HUDEP-2 (cell line): ENCODE measurements at regions not wholly inside any gene's neighbourhood (a gene's known extent, or its start where the extent isn't known, plus 50 kb on each side); places are given as distances from the start of the nearest gene placed in this dataset.

Experiments used
- DNase-seq, 76 experiments: peaks; one replicate each; lab custom pipeline; 2025; ENCODE audit not compliant: unreplicated experiment in 76 of 76; lab: John Stamatoyannopoulos, UW

- peak in 17 of 76 experiments; percentile 0 to 22 (median 5) for DNase-seq
Measured at GRCh38 chr3:109532257-109533216, 195.2 kb upstream of the DPPA4 start.

GRCh38 chr3:109545746-109546145 is 208.4 kb upstream of the DPPA4 start:
- no peak for DNase-seq

- no peak for DNase-seq
Measured at GRCh38 chr3:109548192-109548938, 211.0 kb upstream of the DPPA4 start.

- DNase-seq, result no peak
Measured at GRCh38 chr3:109553591-109554371, 216.4 kb upstream of the DPPA4 start.

GRCh38 chr3:109559389-109559788 is 222.0 kb upstream of the DPPA4 start:
- no peak for DNase-seq

GRCh38 chr3:109563149-109563548 is 225.8 kb upstream of the DPPA4 start:
- no peak for DNase-seq

GRCh38 chr3:109569135-109569846 is 231.9 kb upstream of the DPPA4 start:
- no peak for DNase-seq

- DNase-seq, result no peak
Measured at GRCh38 chr3:109570408-109570807, 233.1 kb upstream of the DPPA4 start.

- DNase-seq, result no peak
Measured at GRCh38 chr3:109572301-109572700, 235.0 kb upstream of the DPPA4 start.

GRCh38 chr3:109596991-109597390 is 259.6 kb upstream of the DPPA4 start:
- DNase-seq, result no peak

- DNase-seq, result no peak
Measured at GRCh38 chr3:109597444-109597843, 260.1 kb upstream of the DPPA4 start.

- DNase-seq, result no peak
Measured at GRCh38 chr3:109607897-109608296, 270.6 kb upstream of the DPPA4 start.

- DNase-seq, result no peak
Measured at GRCh38 chr3:109608574-109608973, 271.2 kb upstream of the DPPA4 start.

GRCh38 chr3:109618766-109619378 is 281.5 kb upstream of the DPPA4 start:
- no peak for DNase-seq

GRCh38 chr3:109631897-109632296 is 294.6 kb upstream of the DPPA4 start:
- no peak for DNase-seq

GRCh38 chr3:109640146-109640652 is 302.9 kb upstream of the DPPA4 start:
- no peak for DNase-seq

GRCh38 chr3:109642025-109642424 is 304.7 kb upstream of the DPPA4 start:
- no peak for DNase-seq

- peak in 3 of 76 experiments; percentile 1 to 9 (median 3) for DNase-seq
Measured at GRCh38 chr3:109643590-109643989, 306.2 kb upstream of the DPPA4 start.

- DNase-seq, result no peak
Measured at GRCh38 chr3:109644332-109644731, 307.0 kb upstream of the DPPA4 start.

GRCh38 chr3:109644746-109645145 is 307.4 kb upstream of the DPPA4 start:
- no peak for DNase-seq
